GM12878 (cell line): ENCODE measurements at regions not wholly inside any gene's neighbourhood (a gene's known extent, or its start where the extent isn't known, plus 50 kb on each side); places are given as distances from the start of the nearest gene placed in this dataset.

Experiments
- FOXK2 ChIP-seq: fragments of 450-650 bp; IDR thresholded peaks from 2 replicates; pipeline ENCODE4 v1.6.1; 2017; ENCODE audit warnings: mild to moderate bottlenecking, moderate library complexity
- IKZF2 ChIP-seq, 2 experiments: fragments of 450-650 bp; IDR thresholded peaks; 2 replicates each; pipeline ENCODE4 v1.6.1; 2017; ENCODE audit warnings: mild to moderate bottlenecking in 2 of 2, moderate library complexity in 2 of 2
- MXI1 ChIP-seq: fragments of 150-350 bp; IDR thresholded peaks from 2 replicates; pipeline ENCODE4 v1.6.1; 2011; ENCODE audit warnings: low read depth, mild to moderate bottlenecking, inconsistent platforms, low read length, improper control_type of control experiment
- PKNOX1 ChIP-seq: fragments of 450-650 bp; IDR thresholded peaks from 2 replicates; pipeline ENCODE4 v1.6.1; 2016; ENCODE audit warnings: mild to moderate bottlenecking
- RELB ChIP-seq: fragments of 450-650 bp; IDR thresholded peaks from 2 replicates; pipeline ENCODE4 v1.6.1; 2017; ENCODE audit warnings: low read depth, mild to moderate bottlenecking, moderate library complexity
- TCF3 ChIP-seq: IDR thresholded peaks from 2 replicates; pipeline ENCODE4 v1.6.1; 2012; ENCODE audit warnings: low read depth, mild to moderate bottlenecking, low read length, borderline replicate concordance; ENCODE audit not compliant: insufficient read depth
- USF2 ChIP-seq: IDR thresholded peaks from 2 replicates; pipeline ENCODE4 v1.6.1; 2011; ENCODE audit warnings: low read depth, low read length, improper control_type of control experiment, borderline replicate concordance
- ZBTB11 ChIP-seq: fragments of 450-650 bp; formaldehyde crosslinking; IDR thresholded peaks from 2 replicates; pipeline ENCODE4 v1.5.0; 2022; ENCODE audit warnings: mild to moderate bottlenecking, missing genetic modification characterization
- ZNF622 ChIP-seq: fragments of 450-650 bp; IDR thresholded peaks from 2 replicates; pipeline ENCODE4 v1.6.1; 2017; ENCODE audit warnings: mild to moderate bottlenecking, inconsistent platforms

GRCh38 chr3:154952553-154952952, 127.6 kb upstream of the MME start (continued):
- no peak for TF ChIP-seq IKZF2 (IDR thresholded peaks at IDR 0.05)
- TF ChIP-seq TCF3 = no peak
- TF ChIP-seq ZNF622 = no peak
- TF ChIP-seq ZBTB11 (CRISPR knock-in tag) = no peak
- TF ChIP-seq MXI1 = no peak
- no peak for TF ChIP-seq RELB
- TF ChIP-seq USF2 = no peak
- TF ChIP-seq FOXK2 = no peak
- no peak for TF ChIP-seq PKNOX1
